Neural progenitor cell (in vitro differentiated cells): ENCODE measurements at regions not wholly inside any gene's neighbourhood (a gene's known extent, or its start where the extent isn't known, plus 50 kb on each side); places are given as distances from the start of the nearest gene placed in this dataset.
"Not testable (repeated sequence)": the region's sequence is repeated elsewhere in the genome, so short reads cannot be mapped to it uniquely, and the experiment has no call there.

Experiments used
- DNase-seq: peaks from one replicate; pipeline ENCODE4 v3.0.0-alpha.2; 2016; ENCODE audit warnings: low spot score
- H2AFZ ChIP-seq: fragments of 200-600 bp; sonication (generic); replicated peaks from 2 replicates; pipeline ENCODE4 v1.6.1; 2016; ENCODE audit warnings: antibody characterized with exemption
- H3F3A ChIP-seq: fragments of 200-600 bp; sonication (generic); 2 replicates; pipeline ENCODE4 v1.6.1; 2016; ENCODE audit warnings: antibody characterized with exemption, low read depth
- H3K27ac ChIP-seq: fragments of 200-600 bp; sonication (generic); 2 replicates; pipeline ENCODE4 v1.5.1; 2016; ENCODE audit warnings: mild to moderate bottlenecking
- H3K27me3 ChIP-seq: fragments of 200-600 bp; sonication (generic); 2 replicates; pipeline ENCODE4 v1.6.1; 2016; ENCODE audit warnings: mild to moderate bottlenecking, moderate library complexity
- H3K36me3 ChIP-seq: fragments of 200-600 bp; sonication (generic); 2 replicates; pipeline ENCODE4 v1.5.1; 2016
- H3K4me1 ChIP-seq: fragments of 200-600 bp; sonication (generic); 2 replicates; pipeline ENCODE4 v1.6.1; 2016; ENCODE audit warnings: mixed run types
- H3K4me2 ChIP-seq: fragments of 200-600 bp; sonication (generic); 2 replicates; pipeline ENCODE4 v1.6.1; 2016
- H3K4me3 ChIP-seq: fragments of 200-600 bp; sonication (generic); 2 replicates; pipeline ENCODE4 v1.5.1; 2016
- H3K79me2 ChIP-seq: fragments of 200-600 bp; sonication (generic); 2 replicates; pipeline ENCODE4 v1.6.1; 2016; ENCODE audit warnings: low read depth
- H3K9ac ChIP-seq: fragments of 200-600 bp; sonication (generic); 2 replicates; pipeline ENCODE4 v1.6.1; 2016
- H3K9me3 ChIP-seq: fragments of 200-600 bp; sonication (generic); 2 replicates; pipeline ENCODE4 v1.5.1; 2016; ENCODE audit warnings: low read depth
- H4K20me1 ChIP-seq: fragments of 200-600 bp; sonication (generic); 2 replicates; pipeline ENCODE4 v1.6.1; 2016; ENCODE audit warnings: low read depth
- H3K27ac Mint-ChIP-seq: 3 replicates; pipeline ENCODE4 v1.8.0; 2021; ENCODE audit warnings: mixed read lengths
- H3K27me3 Mint-ChIP-seq: 2 replicates; pipeline ENCODE4 v1.8.0; 2022; ENCODE audit warnings: low read depth, mild to moderate bottlenecking, inconsistent platforms, moderate library complexity, mixed read lengths; ENCODE audit not compliant: insufficient read depth
- H3K36me3 Mint-ChIP-seq: 3 replicates; pipeline ENCODE4 v1.8.0; 2021; ENCODE audit warnings: mixed read lengths
- H3K4me1 Mint-ChIP-seq: 3 replicates; pipeline ENCODE4 v1.8.0; 2021; ENCODE audit warnings: mixed read lengths
- H3K4me3 Mint-ChIP-seq: 3 replicates; pipeline ENCODE4 v1.8.0; 2021; ENCODE audit warnings: mild to moderate bottlenecking, moderate library complexity, mixed read lengths
- H3K9me3 Mint-ChIP-seq: 3 replicates; pipeline ENCODE4 v1.8.0; 2020; ENCODE audit warnings: mixed read lengths
- CTCF ChIP-seq: fragments of 200-600 bp; sonication (generic); IDR thresholded peaks from 2 replicates; pipeline ENCODE4 v1.5.1; 2017; ENCODE audit warnings: antibody characterized with exemption, mild to moderate bottlenecking
- EZH2 ChIP-seq: fragments of 200-600 bp; sonication (generic); IDR thresholded peaks from 2 replicates; pipeline ENCODE4 v1.6.1; 2017; ENCODE audit warnings: antibody characterized with exemption, mild to moderate bottlenecking, moderate library complexity
- EZH2phosphoT487 ChIP-seq: fragments of 200-600 bp; sonication (generic); IDR thresholded peaks from 2 replicates; pipeline ENCODE4 v1.6.1; 2017; ENCODE audit warnings: antibody characterized with exemption

GRCh38 chr5:17099946-17100345, 117.5 kb upstream of the BASP1 start:
- no peak for DNase-seq
- Histone ChIP-seq H3K4me2 (no peak overlapping the region), H3K9me3 (no peaks in the 10 kb centered on the region), H3K9ac (no peak overlapping the region), H3F3A (peaks cover 6% of the 10 kb centered on the region), H3K79me2 (no peaks in the 10 kb centered on the region), H3K4me1 (peaks cover 14% of the 10 kb centered on the region), H4K20me1 (no peaks in the 10 kb centered on the region), H3K4me3 (no peak overlapping the region), H3K27ac (no peak overlapping the region), H3K36me3 (no peaks in the 10 kb centered on the region), H2AFZ (no peak overlapping the region), H3K27me3 (no peaks in the 10 kb centered on the region)
- TF ChIP-seq EZH2 = no peak
- H3K36me3 Mint-ChIP-seq = no peaks in the 10 kb centered on the region
- H3K4me3 Mint-ChIP-seq = no peak overlapping the region
- H3K27ac Mint-ChIP-seq = peak overlapping the region; percentile 69
- peaks cover 5% of the 10 kb centered on the region for H3K27me3 Mint-ChIP-seq
- peaks cover 3% of the 10 kb centered on the region for H3K9me3 Mint-ChIP-seq
- H3K4me1 Mint-ChIP-seq = peaks cover 22% of the 10 kb centered on the region

- no peaks in the 10 kb centered on the region for H3K4me1 ChIP-seq
- peak overlapping the region; percentile 34 for H3K27ac Mint-ChIP-seq
- H3K79me2 ChIP-seq = no peaks in the 10 kb centered on the region
- peaks cover 3% of the 10 kb centered on the region for H3K9me3 Mint-ChIP-seq
- TF ChIP-seq EZH2 (no peak), EZH2phosphoT487 (no peak), CTCF (no peak)
- no peaks in the 10 kb centered on the region for H3K27me3 ChIP-seq
- H3K9me3 ChIP-seq = no peaks in the 10 kb centered on the region
- no peak overlapping the region for H3K4me3 ChIP-seq
- H3K9ac ChIP-seq = no peak overlapping the region
- DNase-seq = no peak
- no peak overlapping the region for H3K4me2 ChIP-seq
- no peaks in the 10 kb centered on the region for H4K20me1 ChIP-seq
- H3K4me3 Mint-ChIP-seq = no peak overlapping the region
- H3F3A ChIP-seq = no peaks in the 10 kb centered on the region
- peaks cover 3% of the 10 kb centered on the region for H3K27me3 Mint-ChIP-seq
- H3K4me1 Mint-ChIP-seq = peaks cover 4% of the 10 kb centered on the region
- H2AFZ ChIP-seq = no peak overlapping the region
- H3K36me3 Mint-ChIP-seq = no peaks in the 10 kb centered on the region
- H3K27ac ChIP-seq = no peak overlapping the region
- no peaks in the 10 kb centered on the region for H3K36me3 ChIP-seq
These were observed 114.0 kb upstream of the BASP1 start for GRCh38 chr5:17103461-17103860.

- Histone ChIP-seq H3K27me3 (no peaks in the 10 kb centered on the region), H2AFZ (no peak overlapping the region), H3F3A (no peaks in the 10 kb centered on the region), H3K9me3 (no peaks in the 10 kb centered on the region), H3K4me3 (no peak overlapping the region), H3K4me2 (no peak overlapping the region), H3K9ac (no peak overlapping the region), H3K4me1 (no peaks in the 10 kb centered on the region), H3K36me3 (no peaks in the 10 kb centered on the region), H3K79me2 (no peaks in the 10 kb centered on the region), H3K27ac (no peak overlapping the region), H4K20me1 (no peaks in the 10 kb centered on the region)
- H3K27ac Mint-ChIP-seq = no peak overlapping the region
- peaks cover 3% of the 10 kb centered on the region for H3K9me3 Mint-ChIP-seq
- no peak for TF ChIP-seq CTCF
- no peak for TF ChIP-seq EZH2
- TF ChIP-seq EZH2phosphoT487 = no peak
- no peak overlapping the region for H3K4me3 Mint-ChIP-seq
- DNase-seq = no peak
- H3K27me3 Mint-ChIP-seq = no peaks in the 10 kb centered on the region
- peaks cover 9% of the 10 kb centered on the region for H3K4me1 Mint-ChIP-seq
- H3K36me3 Mint-ChIP-seq = no peaks in the 10 kb centered on the region
These were observed 111.5 kb upstream of the BASP1 start for GRCh38 chr5:17105744-17106418.

- Histone ChIP-seq H3K4me3 (no peak overlapping the region), H3K9me3 (no peaks in the 10 kb centered on the region), H3K27me3 (no peaks in the 10 kb centered on the region), H3K4me1 (no peaks in the 10 kb centered on the region), H3F3A (no peaks in the 10 kb centered on the region), H3K4me2 (no peak overlapping the region), H2AFZ (no peak overlapping the region), H3K9ac (no peak overlapping the region), H3K36me3 (no peaks in the 10 kb centered on the region), H3K79me2 (no peaks in the 10 kb centered on the region), H4K20me1 (no peaks in the 10 kb centered on the region), H3K27ac (no peak overlapping the region)
- TF ChIP-seq EZH2phosphoT487 = no peak
- no peak for TF ChIP-seq CTCF
- TF ChIP-seq EZH2 = no peak
- peaks cover 3% of the 10 kb centered on the region for H3K9me3 Mint-ChIP-seq
- H3K4me3 Mint-ChIP-seq = no peak overlapping the region
- no peak overlapping the region for H3K27ac Mint-ChIP-seq
- H3K4me1 Mint-ChIP-seq = peaks cover 9% of the 10 kb centered on the region
- no peaks in the 10 kb centered on the region for H3K36me3 Mint-ChIP-seq
- no peak for DNase-seq
- H3K27me3 Mint-ChIP-seq = no peaks in the 10 kb centered on the region
These were observed 110.9 kb upstream of the BASP1 start for GRCh38 chr5:17106521-17106920.

- not testable (repeated sequence) for H3K27me3 Mint-ChIP-seq, H3K4me1 Mint-ChIP-seq, H3K4me2 ChIP-seq, H3K9me3 Mint-ChIP-seq, H3K79me2 ChIP-seq, H3K9me3 ChIP-seq, DNase-seq, H3F3A ChIP-seq, H3K4me3 ChIP-seq, H3K36me3 Mint-ChIP-seq, H4K20me1 ChIP-seq, H3K27ac ChIP-seq, H3K36me3 ChIP-seq, H3K9ac ChIP-seq, H3K4me3 Mint-ChIP-seq, H2AFZ ChIP-seq, H3K27me3 ChIP-seq
- peak overlapping the region; percentile 11 for H3K27ac Mint-ChIP-seq
- H3K4me1 ChIP-seq = peaks cover 16% of the 10 kb centered on the region
These were observed 105.2 kb upstream of the BASP1 start for GRCh38 chr5:17112091-17112716.
